ENCODE measurements at regions not wholly inside any gene's neighbourhood (a gene's known extent, or its start where the extent isn't known, plus 50 kb on each side); places are given as distances from the start of the nearest gene placed in this dataset.

- TF ChIP-seq CTCF (IDR thresholded peaks at IDR 0.05; ENCODE audit: poor library complexity) (no peak), EZH2 (IDR thresholded peaks at IDR 0.05; ENCODE audit: borderline replicate concordance) (no peak), EZH2phosphoT487 (IDR thresholded peaks at IDR 0.05; ENCODE audit: low read depth, severe bottlenecking, unreplicated experiment) (no peak)
Observed at GRCh38 chr3:107284612-107285011, 92.6 kb upstream of the CCDC54 start.
